ENCODE measurements at regions not wholly inside any gene's neighbourhood (a gene's known extent, or its start where the extent isn't known, plus 50 kb on each side); places are given as distances from the start of the nearest gene placed in this dataset.

DNA sequence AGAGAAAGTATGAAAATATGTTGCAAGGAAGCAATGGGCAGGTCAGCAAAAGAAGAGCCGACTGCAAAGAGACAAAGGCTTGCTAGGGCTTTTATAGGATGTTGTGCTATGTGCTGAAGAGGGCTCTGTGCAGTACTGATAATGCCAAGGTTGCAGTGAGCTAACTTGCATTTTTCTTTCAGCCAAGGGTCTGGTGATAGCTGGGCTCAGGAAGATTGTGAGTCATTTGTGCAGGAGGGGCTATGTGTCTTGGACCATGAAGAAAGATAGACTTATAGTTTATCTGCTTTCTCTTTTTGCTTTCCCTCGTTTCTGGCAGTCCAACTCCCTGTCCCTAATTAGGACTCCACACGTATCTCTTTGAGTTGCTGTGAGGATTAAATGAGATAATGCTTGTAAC lies 64.5 kb upstream of the LRIG1 start:
- TF ChIP-seq, protein P1, sequence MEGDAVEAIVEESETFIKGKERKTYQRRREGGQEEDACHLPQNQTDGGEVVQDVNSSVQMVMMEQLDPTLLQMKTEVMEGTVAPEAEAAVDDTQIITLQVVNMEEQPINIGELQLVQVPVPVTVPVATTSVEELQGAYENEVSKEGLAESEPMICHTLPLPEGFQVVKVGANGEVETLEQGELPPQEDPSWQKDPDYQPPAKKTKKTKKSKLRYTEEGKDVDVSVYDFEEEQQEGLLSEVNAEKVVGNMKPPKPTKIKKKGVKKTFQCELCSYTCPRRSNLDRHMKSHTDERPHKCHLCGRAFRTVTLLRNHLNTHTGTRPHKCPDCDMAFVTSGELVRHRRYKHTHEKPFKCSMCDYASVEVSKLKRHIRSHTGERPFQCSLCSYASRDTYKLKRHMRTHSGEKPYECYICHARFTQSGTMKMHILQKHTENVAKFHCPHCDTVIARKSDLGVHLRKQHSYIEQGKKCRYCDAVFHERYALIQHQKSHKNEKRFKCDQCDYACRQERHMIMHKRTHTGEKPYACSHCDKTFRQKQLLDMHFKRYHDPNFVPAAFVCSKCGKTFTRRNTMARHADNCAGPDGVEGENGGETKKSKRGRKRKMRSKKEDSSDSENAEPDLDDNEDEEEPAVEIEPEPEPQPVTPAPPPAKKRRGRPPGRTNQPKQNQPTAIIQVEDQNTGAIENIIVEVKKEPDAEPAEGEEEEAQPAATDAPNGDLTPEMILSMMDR (IDR thresholded peaks at IDR 0.05; ENCODE audit: borderline replicate concordance, control extremely low read depth, extremely low read depth, insufficient read depth, missing control alignments), result no peak
- in situ Hi-C loops (cut with MboI; ENCODE audit: low sequenced_read_pairs, unreplicated experiment), result no loop called here
- DNase-seq (ENCODE audit: low spot score), result no peak

GRCh38 chr3:66567077-66567476 lies 66.3 kb upstream of the LRIG1 start:
- in situ Hi-C loops (cut with MboI; ENCODE audit: low sequenced_read_pairs, unreplicated experiment), result no loop called here
- TF ChIP-seq, protein P1 (IDR thresholded peaks at IDR 0.05; ENCODE audit: borderline replicate concordance, control extremely low read depth, extremely low read depth, insufficient read depth, missing control alignments), result no peak
- no peak for DNase-seq (ENCODE audit: low spot score)

- TF ChIP-seq, protein P1 (IDR thresholded peaks at IDR 0.05; ENCODE audit: borderline replicate concordance, control extremely low read depth, extremely low read depth, insufficient read depth, missing control alignments), result no peak
- in situ Hi-C loops (cut with MboI; ENCODE audit: low sequenced_read_pairs, unreplicated experiment), result no loop called here
Observed at GRCh38 chr3:66572090-66572675, 71.4 kb upstream of the LRIG1 start.

DNA sequence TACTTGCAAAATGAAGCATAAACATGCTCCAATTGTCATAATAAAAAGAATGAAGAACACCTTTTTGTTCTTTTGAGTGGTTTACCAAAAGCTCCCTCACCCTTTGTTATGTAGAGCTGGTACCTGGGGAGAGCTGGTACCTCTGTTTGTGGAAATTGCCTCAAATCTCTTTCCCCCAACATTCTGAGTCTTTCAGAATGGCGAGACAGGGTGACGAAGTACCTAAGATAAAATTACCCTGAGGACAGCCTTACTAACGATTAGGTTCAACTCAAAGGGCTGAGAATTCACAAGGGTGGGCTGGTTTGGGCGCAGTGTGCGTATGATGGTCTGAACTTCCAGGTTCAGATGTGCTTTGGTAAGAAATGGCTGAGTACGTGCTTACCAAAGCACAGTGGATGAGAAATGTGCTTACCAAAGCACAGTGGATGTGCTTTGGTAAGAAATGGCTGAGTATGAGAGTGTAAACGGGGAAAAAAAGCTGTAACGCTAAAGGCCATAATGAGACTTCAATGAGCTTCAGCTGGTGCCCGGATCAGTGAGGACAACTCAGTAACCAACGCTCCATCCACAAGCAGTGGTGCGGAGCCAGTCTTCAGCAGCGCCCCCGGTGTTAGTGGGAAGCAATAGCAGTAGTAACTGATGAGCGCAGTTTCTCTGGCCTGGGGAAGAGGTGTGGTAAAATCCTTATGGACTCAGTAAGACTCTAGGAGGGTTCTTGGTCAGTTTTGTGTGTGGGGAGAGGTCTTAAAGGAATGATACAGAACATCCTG lies 72.3 kb upstream of the LRIG1 start:
- TF ChIP-seq, protein P1 (IDR thresholded peaks at IDR 0.05; ENCODE audit: borderline replicate concordance, control extremely low read depth, extremely low read depth, insufficient read depth, missing control alignments), result peak; percentile 12
- DNase-seq (ENCODE audit: low spot score), result no peak
- in situ Hi-C loops (cut with MboI; ENCODE audit: low sequenced_read_pairs, unreplicated experiment), result no loop called here

More at GRCh38 chr3:66572090-66572675, 71.4 kb upstream of the LRIG1 start:
- DNase-seq (ENCODE audit: low spot score), result no peak

DNA sequence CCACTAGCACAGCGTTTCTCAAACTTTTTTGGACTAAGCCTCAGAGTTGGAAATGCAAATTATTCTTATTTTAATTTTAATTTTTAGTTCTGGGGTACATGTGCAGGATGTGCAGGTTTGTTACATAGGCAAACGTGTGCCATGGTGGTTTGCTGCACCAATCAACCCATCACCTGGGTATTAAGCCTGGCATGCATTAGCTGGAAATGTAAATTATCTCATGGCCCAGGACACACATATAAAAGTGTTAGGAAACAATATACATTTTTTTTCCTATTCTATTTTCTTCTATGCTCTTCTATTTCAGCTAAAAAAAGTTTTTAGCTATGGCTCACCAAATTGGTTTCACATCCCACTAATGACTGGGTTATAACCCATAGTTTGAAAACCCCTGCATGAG lies 73.3 kb upstream of the LRIG1 start:
- in situ Hi-C loops (cut with MboI; ENCODE audit: low sequenced_read_pairs, unreplicated experiment), result no loop called here
- DNase-seq (ENCODE audit: low spot score), result no peak

GRCh38 chr3:66577426-66578203 lies 76.8 kb upstream of the LRIG1 start:
- TF ChIP-seq, protein P1 (IDR thresholded peaks at IDR 0.05; ENCODE audit: borderline replicate concordance, control extremely low read depth, extremely low read depth, insufficient read depth, missing control alignments), result no peak
- in situ Hi-C loops (cut with MboI; ENCODE audit: low sequenced_read_pairs, unreplicated experiment), result no loop called here
- DNase-seq (ENCODE audit: low spot score), result no peak

More for the DNA sequence above, 73.3 kb upstream of the LRIG1 start:
- TF ChIP-seq, protein P1 (IDR thresholded peaks at IDR 0.05; ENCODE audit: borderline replicate concordance, control extremely low read depth, extremely low read depth, insufficient read depth, missing control alignments), result no peak

All from GM13976 (cell line).